WERI-Rb-1 (cell line): ENCODE measurements at regions not wholly inside any gene's neighbourhood (a gene's known extent, or its start where the extent isn't known, plus 50 kb on each side); places are given as distances from the start of the nearest gene placed in this dataset.

Experiments used
- DNase-seq: peaks from one replicate; pipeline ENCODE4 v3.0.0-alpha.2; 2020
- H3K27ac ChIP-seq: fragments of 250-450 bp; sonication (Bioruptor Pico); 2 replicates; pipeline ENCODE4 v1.5.1; 2020; ENCODE audit warnings: mild to moderate bottlenecking, moderate library complexity
- H3K27me3 ChIP-seq: fragments of 250-450 bp; sonication (Bioruptor Pico); 2 replicates; pipeline ENCODE4 v1.5.1; 2021; ENCODE audit warnings: mild to moderate bottlenecking, low read depth, moderate library complexity; ENCODE audit not compliant: insufficient read depth, severe bottlenecking
- H3K36me3 ChIP-seq: fragments of 250-450 bp; sonication (Bioruptor Pico); 2 replicates; pipeline ENCODE4 v1.5.1; 2020; ENCODE audit warnings: mild to moderate bottlenecking, moderate library complexity
- H3K4me3 ChIP-seq: 2 replicates; pipeline ENCODE4 v1.5.1; 2011; ENCODE audit warnings: low read depth, mild to moderate bottlenecking, control low read depth, low read length
- H3K9me3 ChIP-seq: fragments of 250-450 bp; sonication (Bioruptor Pico); 2 replicates; pipeline ENCODE4 v1.5.1; 2021; ENCODE audit warnings: mild to moderate bottlenecking, moderate library complexity; ENCODE audit not compliant: severe bottlenecking
- TF ChIP-seq, protein P1 (sequence below): IDR thresholded peaks from 2 replicates; pipeline ENCODE4 v1.5.1; 2011; ENCODE audit warnings: low read depth, mild to moderate bottlenecking, control low read depth, inconsistent platforms, low read length

DNA sequence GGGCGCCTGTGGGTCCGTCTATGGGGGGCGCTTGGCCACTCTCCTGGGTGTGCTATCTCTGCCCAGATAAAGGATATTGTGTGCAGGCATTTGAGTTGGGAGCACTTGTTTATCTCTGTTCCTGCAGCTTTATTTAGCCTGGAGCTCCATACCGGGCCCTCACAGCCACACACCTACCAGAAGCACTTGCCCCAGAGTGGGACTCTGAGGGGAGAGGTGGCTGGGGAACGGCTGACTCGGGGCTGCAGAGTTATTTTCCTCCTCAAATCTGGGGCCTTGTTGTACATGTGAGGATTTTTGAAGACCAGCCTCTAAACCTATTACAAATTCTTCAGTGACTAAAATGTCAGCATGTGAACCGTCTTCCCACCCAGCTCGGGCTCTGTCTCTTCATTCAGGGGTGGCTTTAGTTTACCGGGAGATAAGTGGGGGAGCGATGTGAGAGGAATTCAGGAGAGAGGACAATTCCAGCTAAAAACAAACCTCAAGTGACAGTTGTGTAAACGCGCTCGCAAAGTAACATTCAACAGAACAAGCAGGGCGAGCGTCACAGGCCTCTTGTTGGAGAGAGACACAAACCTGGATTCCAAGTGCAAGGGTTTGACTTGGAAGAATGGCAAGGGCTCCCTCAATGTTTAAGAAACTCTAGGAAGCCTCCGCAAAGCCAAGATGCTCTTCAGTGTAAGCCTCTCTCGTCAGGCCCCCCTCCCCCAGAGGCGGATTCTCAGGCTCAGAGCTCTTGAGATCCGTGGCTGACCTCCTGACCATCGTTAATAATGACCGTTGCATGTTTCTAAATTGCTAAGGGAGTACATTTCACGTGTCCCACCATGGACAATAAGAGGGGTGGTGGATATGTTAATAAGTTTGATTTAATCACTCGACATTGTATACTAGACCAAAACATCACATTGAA, 548.9 kb downstream of the QKI start:
- TF ChIP-seq, protein P1, sequence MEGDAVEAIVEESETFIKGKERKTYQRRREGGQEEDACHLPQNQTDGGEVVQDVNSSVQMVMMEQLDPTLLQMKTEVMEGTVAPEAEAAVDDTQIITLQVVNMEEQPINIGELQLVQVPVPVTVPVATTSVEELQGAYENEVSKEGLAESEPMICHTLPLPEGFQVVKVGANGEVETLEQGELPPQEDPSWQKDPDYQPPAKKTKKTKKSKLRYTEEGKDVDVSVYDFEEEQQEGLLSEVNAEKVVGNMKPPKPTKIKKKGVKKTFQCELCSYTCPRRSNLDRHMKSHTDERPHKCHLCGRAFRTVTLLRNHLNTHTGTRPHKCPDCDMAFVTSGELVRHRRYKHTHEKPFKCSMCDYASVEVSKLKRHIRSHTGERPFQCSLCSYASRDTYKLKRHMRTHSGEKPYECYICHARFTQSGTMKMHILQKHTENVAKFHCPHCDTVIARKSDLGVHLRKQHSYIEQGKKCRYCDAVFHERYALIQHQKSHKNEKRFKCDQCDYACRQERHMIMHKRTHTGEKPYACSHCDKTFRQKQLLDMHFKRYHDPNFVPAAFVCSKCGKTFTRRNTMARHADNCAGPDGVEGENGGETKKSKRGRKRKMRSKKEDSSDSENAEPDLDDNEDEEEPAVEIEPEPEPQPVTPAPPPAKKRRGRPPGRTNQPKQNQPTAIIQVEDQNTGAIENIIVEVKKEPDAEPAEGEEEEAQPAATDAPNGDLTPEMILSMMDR: no peak
- Histone ChIP-seq H3K27ac (no peak overlapping the region), H3K36me3 (no peaks in the 10 kb centered on the region), H3K27me3 (no peaks in the 10 kb centered on the region), H3K9me3 (no peaks in the 10 kb centered on the region), H3K4me3 (no peak overlapping the region)
- no peak for DNase-seq

DNA sequence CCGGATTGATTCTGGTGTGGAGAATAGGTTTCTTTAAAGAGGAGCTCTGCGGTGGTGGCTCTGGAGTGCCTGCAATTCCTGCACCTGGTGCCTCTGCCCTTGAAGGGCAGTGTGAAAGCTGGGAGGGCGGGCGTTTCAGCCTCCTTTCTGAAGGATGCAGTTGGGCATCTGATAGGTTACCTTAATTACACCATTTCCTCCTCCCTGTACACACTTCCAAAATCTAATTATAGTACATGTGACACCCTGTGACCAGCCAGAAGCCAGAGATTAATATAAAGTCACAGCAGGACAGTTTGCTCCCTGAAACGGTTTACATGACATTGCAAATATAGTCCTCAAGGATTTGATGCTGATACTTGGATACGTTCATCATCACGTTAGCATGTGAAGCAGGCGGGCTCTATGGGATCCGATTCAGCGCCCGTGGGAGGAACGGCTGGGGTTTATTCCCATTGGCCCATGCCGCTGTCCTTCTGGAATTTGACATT, 548.2 kb downstream of the QKI start:
- Histone ChIP-seq H3K27me3 (no peaks in the 10 kb centered on the region), H3K27ac (no peak overlapping the region), H3K36me3 (no peaks in the 10 kb centered on the region), H3K9me3 (no peaks in the 10 kb centered on the region), H3K4me3 (no peak overlapping the region)
- no peak for DNase-seq
- TF ChIP-seq, protein P1: no peak

GRCh38 chr6:163960128-163960527, 545.6 kb downstream of the QKI start:
- DNase-seq: peak; percentile 40
- Histone ChIP-seq H3K27ac (peak overlapping the region; percentile 48), H3K9me3 (no peaks in the 10 kb centered on the region), H3K36me3 (no peaks in the 10 kb centered on the region), H3K4me3 (peak overlapping the region; percentile 6; the same call in 1 of the 2 replicates), H3K27me3 (no peaks in the 10 kb centered on the region)
- TF ChIP-seq, protein P1: no peak

DNA sequence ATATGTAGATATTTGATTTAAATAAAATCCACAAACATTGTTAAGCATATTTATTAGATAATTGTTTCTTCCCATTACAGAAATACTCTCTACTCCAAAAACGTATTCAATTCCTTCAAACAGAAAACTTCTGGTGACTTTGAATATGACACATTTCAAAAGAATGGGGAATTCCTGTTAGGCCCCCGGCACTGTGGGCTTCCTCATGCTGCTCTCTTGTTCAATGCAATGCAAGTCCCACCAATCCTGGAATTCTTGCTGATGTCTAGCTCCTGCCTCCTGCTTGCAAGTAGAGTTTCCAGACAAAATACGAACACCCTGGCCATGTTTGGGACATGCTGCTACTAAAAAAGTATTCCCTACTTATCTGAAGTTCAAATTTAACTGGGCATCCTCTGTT, 544.1 kb downstream of the QKI start:
- Histone ChIP-seq H3K36me3 (no peaks in the 10 kb centered on the region), H3K27me3 (no peaks in the 10 kb centered on the region)
- DNase-seq: no peak

GRCh38 chr6:163956571-163957407, 542.3 kb downstream of the QKI start:
- Histone ChIP-seq H3K36me3 (no peaks in the 10 kb centered on the region), H3K9me3 (no peaks in the 10 kb centered on the region), H3K4me3 (no peak overlapping the region), H3K27me3 (no peaks in the 10 kb centered on the region), H3K27ac (no peak overlapping the region)
- TF ChIP-seq, protein P1: peak; percentile 84
- peak; percentile 89 for DNase-seq

More for the DNA sequence above, 544.1 kb downstream of the QKI start:
- Histone ChIP-seq H3K27ac (no peak overlapping the region), H3K4me3 (no peak overlapping the region), H3K9me3 (no peaks in the 10 kb centered on the region)
- TF ChIP-seq, protein P1: no peak
